ENCODE measurements at regions not wholly inside any gene's neighbourhood (a gene's known extent, or its start where the extent isn't known, plus 50 kb on each side); places are given as distances from the start of the nearest gene placed in this dataset.

- no peak overlapping the region for H3K4me3 ChIP-seq
- intact Hi-C loops (cut with DNase I), result no loop called here
- H3K27ac ChIP-seq, result no peak overlapping the region
- no peaks in the 10 kb centered on the region for H3K27me3 ChIP-seq
- no peak for DNase-seq (ENCODE audit: low spot score in 2 of 2)
- no peaks in the 10 kb centered on the region for H3K9me3 ChIP-seq
- H3K4me1 ChIP-seq, result no peaks in the 10 kb centered on the region
- TF ChIP-seq, protein P1, sequence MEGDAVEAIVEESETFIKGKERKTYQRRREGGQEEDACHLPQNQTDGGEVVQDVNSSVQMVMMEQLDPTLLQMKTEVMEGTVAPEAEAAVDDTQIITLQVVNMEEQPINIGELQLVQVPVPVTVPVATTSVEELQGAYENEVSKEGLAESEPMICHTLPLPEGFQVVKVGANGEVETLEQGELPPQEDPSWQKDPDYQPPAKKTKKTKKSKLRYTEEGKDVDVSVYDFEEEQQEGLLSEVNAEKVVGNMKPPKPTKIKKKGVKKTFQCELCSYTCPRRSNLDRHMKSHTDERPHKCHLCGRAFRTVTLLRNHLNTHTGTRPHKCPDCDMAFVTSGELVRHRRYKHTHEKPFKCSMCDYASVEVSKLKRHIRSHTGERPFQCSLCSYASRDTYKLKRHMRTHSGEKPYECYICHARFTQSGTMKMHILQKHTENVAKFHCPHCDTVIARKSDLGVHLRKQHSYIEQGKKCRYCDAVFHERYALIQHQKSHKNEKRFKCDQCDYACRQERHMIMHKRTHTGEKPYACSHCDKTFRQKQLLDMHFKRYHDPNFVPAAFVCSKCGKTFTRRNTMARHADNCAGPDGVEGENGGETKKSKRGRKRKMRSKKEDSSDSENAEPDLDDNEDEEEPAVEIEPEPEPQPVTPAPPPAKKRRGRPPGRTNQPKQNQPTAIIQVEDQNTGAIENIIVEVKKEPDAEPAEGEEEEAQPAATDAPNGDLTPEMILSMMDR (IDR thresholded peaks at IDR 0.05), result no peak
- H3K36me3 ChIP-seq, result no peaks in the 10 kb centered on the region
Measured at GRCh38 chr12:58069268-58069963, 128.0 kb downstream of the ATP23 start.

GRCh38 chr12:58071994-58072393 is 130.6 kb downstream of the ATP23 start:
- no peak for DNase-seq (ENCODE audit: low spot score in 2 of 2)
- TF ChIP-seq, protein P1 (IDR thresholded peaks at IDR 0.05), result no peak
- no peaks in the 10 kb centered on the region for H3K27me3 ChIP-seq
- H3K36me3 ChIP-seq, result no peaks in the 10 kb centered on the region
- H3K9me3 ChIP-seq, result no peaks in the 10 kb centered on the region
- H3K4me3 ChIP-seq, result no peak overlapping the region
- no peak overlapping the region for H3K27ac ChIP-seq
- intact Hi-C loops (cut with DNase I), result no loop called here
- no peaks in the 10 kb centered on the region for H3K4me1 ChIP-seq

DNA sequence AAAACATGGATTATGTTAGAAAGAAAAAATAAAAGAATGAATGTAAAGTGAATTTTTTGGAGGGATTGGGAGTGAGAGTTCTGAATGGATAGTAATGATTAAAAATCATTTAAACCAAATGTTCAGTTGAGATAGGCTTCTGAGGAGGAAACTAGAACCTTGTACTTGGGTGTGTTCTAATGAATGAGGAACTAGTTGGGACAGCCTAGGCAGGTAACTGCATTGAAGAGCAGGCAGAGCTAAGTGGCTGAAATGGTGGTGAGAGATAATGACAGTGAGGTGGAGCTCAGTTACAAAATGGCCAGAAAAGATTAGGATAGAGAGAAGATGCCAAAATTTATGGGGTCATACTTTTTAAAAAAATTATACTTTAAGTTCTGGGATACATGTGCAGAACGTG is 132.9 kb downstream of the ATP23 start:
- no peaks in the 10 kb centered on the region for H3K27me3 ChIP-seq
- DNase-seq (ENCODE audit: low spot score in 2 of 2), result no peak
- H3K36me3 ChIP-seq, result no peaks in the 10 kb centered on the region
- H3K4me1 ChIP-seq, result no peaks in the 10 kb centered on the region
- H3K9me3 ChIP-seq, result no peaks in the 10 kb centered on the region
- intact Hi-C loops (cut with DNase I), result no loop called here
- no peak overlapping the region for H3K4me3 ChIP-seq
- TF ChIP-seq, protein P1 (IDR thresholded peaks at IDR 0.05), result no peak
- H3K27ac ChIP-seq, result no peak overlapping the region

- H3K27ac ChIP-seq, result no peak overlapping the region
- TF ChIP-seq, protein P1 (IDR thresholded peaks at IDR 0.05), result no peak
- no peak for DNase-seq (ENCODE audit: low spot score in 2 of 2)
- H3K4me1 ChIP-seq, result no peaks in the 10 kb centered on the region
- intact Hi-C loops (cut with DNase I), result no loop called here
- no peaks in the 10 kb centered on the region for H3K9me3 ChIP-seq
- no peaks in the 10 kb centered on the region for H3K27me3 ChIP-seq
- H3K4me3 ChIP-seq, result no peak overlapping the region
- no peaks in the 10 kb centered on the region for H3K36me3 ChIP-seq
Measured at GRCh38 chr12:58079806-58080205, 138.4 kb downstream of the ATP23 start.

DNA sequence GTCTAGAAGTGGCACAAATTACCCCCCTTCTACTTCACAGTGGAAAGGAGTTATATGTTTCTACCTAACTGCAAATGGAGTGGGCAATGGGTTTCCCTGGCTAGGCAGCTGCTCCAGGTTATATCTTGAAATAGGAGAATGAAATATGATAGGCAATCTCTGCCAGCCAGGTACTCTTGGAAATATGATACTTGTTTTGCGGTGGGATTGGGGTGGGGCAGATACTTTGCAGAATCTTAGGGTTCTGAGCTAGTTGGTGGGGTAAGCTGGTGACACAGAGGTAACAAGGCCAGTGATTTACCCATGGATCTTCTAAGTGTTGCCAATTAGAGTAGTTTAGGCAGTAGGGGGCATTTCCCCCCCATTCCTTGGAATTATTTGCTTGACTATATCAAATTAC is 140.1 kb downstream of the ATP23 start:
- H3K4me1 ChIP-seq, result no peaks in the 10 kb centered on the region
- H3K36me3 ChIP-seq, result no peaks in the 10 kb centered on the region
- TF ChIP-seq, protein P1 (IDR thresholded peaks at IDR 0.05), result no peak
- no peak overlapping the region for H3K27ac ChIP-seq
- no peak overlapping the region for H3K4me3 ChIP-seq
- no peak for DNase-seq (ENCODE audit: low spot score in 2 of 2)
- intact Hi-C loops (cut with DNase I), result no loop called here
- no peaks in the 10 kb centered on the region for H3K27me3 ChIP-seq
- H3K9me3 ChIP-seq, result no peaks in the 10 kb centered on the region

DNA sequence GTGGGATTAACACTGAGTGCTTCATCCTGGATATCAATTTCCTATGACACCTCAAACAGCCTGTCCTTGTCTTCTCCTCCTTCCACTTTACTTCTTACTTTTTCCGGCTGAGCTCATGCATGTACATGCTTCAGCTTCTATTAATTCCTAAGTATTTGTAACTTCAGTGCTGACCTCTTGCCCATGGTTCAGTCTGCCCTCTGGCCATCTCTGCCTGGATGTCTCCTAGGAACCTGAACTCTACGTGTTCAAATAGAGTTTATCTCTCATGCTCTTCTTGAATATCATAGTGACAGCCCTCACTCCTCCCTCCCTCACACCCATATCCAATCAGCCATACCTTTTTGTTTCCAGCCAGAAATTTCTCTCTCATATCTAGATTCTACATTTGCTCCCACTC is 141.6 kb downstream of the ATP23 start:
- no peak for DNase-seq (ENCODE audit: low spot score in 2 of 2)
- Histone ChIP-seq H3K9me3 (no peaks in the 10 kb centered on the region), H3K4me3 (no peak overlapping the region), H3K27ac (no peak overlapping the region), H3K27me3 (no peaks in the 10 kb centered on the region), H3K36me3 (no peaks in the 10 kb centered on the region), H3K4me1 (no peaks in the 10 kb centered on the region)
- intact Hi-C loops (cut with DNase I), result no loop called here
- TF ChIP-seq, protein P1 (IDR thresholded peaks at IDR 0.05), result no peak
